ENCODE measurements at regions not wholly inside any gene's neighbourhood (a gene's known extent, or its start where the extent isn't known, plus 50 kb on each side); places are given as distances from the start of the nearest gene placed in this dataset.

DNA sequence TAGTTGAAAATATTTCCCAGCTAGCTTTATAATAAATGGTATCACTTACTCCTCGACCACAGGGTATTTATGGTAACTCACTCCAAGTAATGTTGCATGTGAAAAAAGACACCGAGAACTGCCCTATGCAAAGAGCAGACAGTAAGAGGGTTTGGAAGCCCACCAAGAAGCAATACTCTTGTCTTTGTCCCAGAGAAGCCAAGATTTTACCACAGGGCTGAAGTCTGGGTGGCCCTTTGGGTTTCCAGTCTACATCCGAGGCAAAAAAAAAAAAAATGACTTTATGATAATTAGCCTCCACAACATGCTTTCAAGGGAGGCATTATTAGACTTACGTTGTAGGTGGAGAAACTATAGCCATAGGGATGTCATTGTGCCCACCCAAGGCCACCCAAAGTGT lies 83.6 kb downstream of the CCDC34 start:
- no peak for DNase-seq
- TF ChIP-seq, protein P1, sequence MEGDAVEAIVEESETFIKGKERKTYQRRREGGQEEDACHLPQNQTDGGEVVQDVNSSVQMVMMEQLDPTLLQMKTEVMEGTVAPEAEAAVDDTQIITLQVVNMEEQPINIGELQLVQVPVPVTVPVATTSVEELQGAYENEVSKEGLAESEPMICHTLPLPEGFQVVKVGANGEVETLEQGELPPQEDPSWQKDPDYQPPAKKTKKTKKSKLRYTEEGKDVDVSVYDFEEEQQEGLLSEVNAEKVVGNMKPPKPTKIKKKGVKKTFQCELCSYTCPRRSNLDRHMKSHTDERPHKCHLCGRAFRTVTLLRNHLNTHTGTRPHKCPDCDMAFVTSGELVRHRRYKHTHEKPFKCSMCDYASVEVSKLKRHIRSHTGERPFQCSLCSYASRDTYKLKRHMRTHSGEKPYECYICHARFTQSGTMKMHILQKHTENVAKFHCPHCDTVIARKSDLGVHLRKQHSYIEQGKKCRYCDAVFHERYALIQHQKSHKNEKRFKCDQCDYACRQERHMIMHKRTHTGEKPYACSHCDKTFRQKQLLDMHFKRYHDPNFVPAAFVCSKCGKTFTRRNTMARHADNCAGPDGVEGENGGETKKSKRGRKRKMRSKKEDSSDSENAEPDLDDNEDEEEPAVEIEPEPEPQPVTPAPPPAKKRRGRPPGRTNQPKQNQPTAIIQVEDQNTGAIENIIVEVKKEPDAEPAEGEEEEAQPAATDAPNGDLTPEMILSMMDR (IDR thresholded peaks at IDR 0.05) = no peak
- no peak for TF ChIP-seq EP300 (IDR thresholded peaks at IDR 0.05; ENCODE audit: borderline replicate concordance in 1 of 2, low read depth in 1 of 2, low read length in 1 of 2)
- TF ChIP-seq, protein P2, sequence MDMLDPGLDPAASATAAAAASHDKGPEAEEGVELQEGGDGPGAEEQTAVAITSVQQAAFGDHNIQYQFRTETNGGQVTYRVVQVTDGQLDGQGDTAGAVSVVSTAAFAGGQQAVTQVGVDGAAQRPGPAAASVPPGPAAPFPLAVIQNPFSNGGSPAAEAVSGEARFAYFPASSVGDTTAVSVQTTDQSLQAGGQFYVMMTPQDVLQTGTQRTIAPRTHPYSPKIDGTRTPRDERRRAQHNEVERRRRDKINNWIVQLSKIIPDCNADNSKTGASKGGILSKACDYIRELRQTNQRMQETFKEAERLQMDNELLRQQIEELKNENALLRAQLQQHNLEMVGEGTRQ (IDR thresholded peaks at IDR 0.05; ENCODE audit: borderline replicate concordance, low read depth, low read length) = no peak
- TF ChIP-seq SIN3A (IDR thresholded peaks at IDR 0.05; ENCODE audit: borderline replicate concordance, low read depth, low read length) = no peak
- TF ChIP-seq RCOR1 (IDR thresholded peaks at IDR 0.05; ENCODE audit: low read length) = no peak
- TF ChIP-seq, protein P3, sequence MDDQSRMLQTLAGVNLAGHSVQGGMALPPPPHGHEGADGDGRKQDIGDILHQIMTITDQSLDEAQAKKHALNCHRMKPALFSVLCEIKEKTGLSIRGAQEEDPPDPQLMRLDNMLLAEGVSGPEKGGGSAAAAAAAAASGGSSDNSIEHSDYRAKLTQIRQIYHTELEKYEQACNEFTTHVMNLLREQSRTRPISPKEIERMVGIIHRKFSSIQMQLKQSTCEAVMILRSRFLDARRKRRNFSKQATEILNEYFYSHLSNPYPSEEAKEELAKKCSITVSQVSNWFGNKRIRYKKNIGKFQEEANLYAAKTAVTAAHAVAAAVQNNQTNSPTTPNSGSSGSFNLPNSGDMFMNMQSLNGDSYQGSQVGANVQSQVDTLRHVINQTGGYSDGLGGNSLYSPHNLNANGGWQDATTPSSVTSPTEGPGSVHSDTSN (IDR thresholded peaks at IDR 0.05) = no peak
- no peak for TF ChIP-seq TAF1 (IDR thresholded peaks at IDR 0.05; ENCODE audit: borderline replicate concordance, low read depth, low read length)
- no peak for TF ChIP-seq GABPA (IDR thresholded peaks at IDR 0.05; ENCODE audit: low read depth)
- TF ChIP-seq EZH2phosphoT487 (IDR thresholded peaks at IDR 0.05; ENCODE audit: borderline replicate concordance, low read depth) = no peak
- TF ChIP-seq TEAD4 (IDR thresholded peaks at IDR 0.05; ENCODE audit: borderline replicate concordance, insufficient read depth) = no peak
- Histone ChIP-seq H3F3A (replicated peaks; ENCODE audit: insufficient read depth) (peaks cover 17% of the 10 kb centered on the region), H3K9ac (no peak overlapping the region), H3K9me2 (no peaks in the 10 kb centered on the region), H4K20me1 (ENCODE audit: insufficient read depth) (no peaks in the 10 kb centered on the region), H3K27ac (ENCODE audit: low read depth in 2 of 2, low read length in 1 of 2) (no peak overlapping the region), H3K4me1 (ENCODE audit: control insufficient read depth in 1 of 2, insufficient read depth in 2 of 2, low read depth in 1 of 2, low read length in 1 of 2) (peaks cover 11 to 12% of the 10 kb centered on the region in 2 experiments; a peak in 3 of 4 replicates), H3K79me2 (ENCODE audit: insufficient read depth) (no peaks in the 10 kb centered on the region), H3K36me3 (replicated peaks in 1 of 2; ENCODE audit: control insufficient read depth in 1 of 2, insufficient read depth in 2 of 2, low read length in 1 of 2) (no peaks in the 10 kb centered on the region), H3K4me3 (ENCODE audit: low read depth in 2 of 2, low read length in 1 of 2) (no peak overlapping the region), H3K27me3 (ENCODE audit: insufficient read depth) (no peaks in the 10 kb centered on the region), H3K4me2 (no peak overlapping the region), H2AFZ (ENCODE audit: low read depth) (no peak overlapping the region), H3K9me3 (no peaks in the 10 kb centered on the region)
- 75% methylated on average over 4 of the region's 4 CpGs for WGBS (ENCODE audit: low lambda C conversion rate)
- ChIA-PET POLR2A (no interaction called here), CTCF (interaction anchor here (1.2 to 1.4 kb wide), 3 partner anchors 9 to 207 kb away, joined by 3 to 8 read pairs (median 3); no protein-coding TSS in a partner anchor)

DNA sequence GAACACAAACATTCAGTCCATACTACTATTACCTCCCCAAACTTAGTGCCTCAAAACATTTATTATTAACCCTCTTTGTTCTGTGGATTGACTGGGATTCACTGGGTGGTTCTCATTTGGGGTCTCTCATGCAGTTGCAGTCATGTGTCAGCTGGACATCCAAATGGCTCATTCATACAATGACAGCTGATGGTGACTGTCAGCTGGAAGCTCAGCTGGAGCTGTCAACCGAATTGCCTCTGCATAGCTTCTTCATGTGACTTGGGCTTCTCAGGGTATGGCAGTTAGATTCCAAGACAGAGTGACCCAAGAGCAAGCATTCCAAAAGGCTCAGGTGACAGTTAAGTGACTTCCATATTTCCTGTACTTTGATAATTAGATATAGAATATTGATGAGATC lies 85.2 kb downstream of the CCDC34 start:
- WGBS (ENCODE audit: low lambda C conversion rate) = 93% methylated on average over 1 of the region's 1 CpG
- H3F3A ChIP-seq (replicated peaks; ENCODE audit: insufficient read depth) = peaks cover 14% of the 10 kb centered on the region
- H3K9me3 ChIP-seq = no peaks in the 10 kb centered on the region
- H3K9me2 ChIP-seq = no peaks in the 10 kb centered on the region
- ChIA-PET CTCF (no interaction called here), POLR2A (no interaction called here)
- no peak overlapping the region for H3K4me3 ChIP-seq (ENCODE audit: low read depth in 2 of 2, low read length in 1 of 2)
- DNase-seq = no peak
- H3K27ac ChIP-seq (ENCODE audit: low read depth in 2 of 2, low read length in 1 of 2) = no peak overlapping the region
- H2AFZ ChIP-seq (ENCODE audit: low read depth) = no peak overlapping the region
- H3K4me1 ChIP-seq (ENCODE audit: control insufficient read depth in 1 of 2, insufficient read depth in 2 of 2, low read depth in 1 of 2, low read length in 1 of 2) = peaks cover 8 to 11% of the 10 kb centered on the region in 2 experiments; a peak in 3 of 4 replicates
- no peaks in the 10 kb centered on the region for H3K36me3 ChIP-seq (replicated peaks in 1 of 2; ENCODE audit: control insufficient read depth in 1 of 2, insufficient read depth in 2 of 2, low read length in 1 of 2)
- no peaks in the 10 kb centered on the region for H4K20me1 ChIP-seq (ENCODE audit: insufficient read depth)
- no peaks in the 10 kb centered on the region for H3K27me3 ChIP-seq (ENCODE audit: insufficient read depth)
- no peaks in the 10 kb centered on the region for H3K79me2 ChIP-seq (ENCODE audit: insufficient read depth)
- no peak overlapping the region for H3K4me2 ChIP-seq
- no peak overlapping the region for H3K9ac ChIP-seq
- TF ChIP-seq, protein P3 (IDR thresholded peaks at IDR 0.05) = no peak
- no peak for TF ChIP-seq POLR2AphosphoS5 (IDR thresholded peaks at IDR 0.05; ENCODE audit: low read depth, low read length)
- TF ChIP-seq, protein P4, sequence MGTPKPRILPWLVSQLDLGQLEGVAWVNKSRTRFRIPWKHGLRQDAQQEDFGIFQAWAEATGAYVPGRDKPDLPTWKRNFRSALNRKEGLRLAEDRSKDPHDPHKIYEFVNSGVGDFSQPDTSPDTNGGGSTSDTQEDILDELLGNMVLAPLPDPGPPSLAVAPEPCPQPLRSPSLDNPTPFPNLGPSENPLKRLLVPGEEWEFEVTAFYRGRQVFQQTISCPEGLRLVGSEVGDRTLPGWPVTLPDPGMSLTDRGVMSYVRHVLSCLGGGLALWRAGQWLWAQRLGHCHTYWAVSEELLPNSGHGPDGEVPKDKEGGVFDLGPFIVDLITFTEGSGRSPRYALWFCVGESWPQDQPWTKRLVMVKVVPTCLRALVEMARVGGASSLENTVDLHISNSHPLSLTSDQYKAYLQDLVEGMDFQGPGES (IDR thresholded peaks at IDR 0.05; ENCODE audit: low read depth, low read length) = no peak
- TF ChIP-seq TEAD4 (IDR thresholded peaks at IDR 0.05; ENCODE audit: borderline replicate concordance, insufficient read depth) = no peak
- TF ChIP-seq, protein P5, sequence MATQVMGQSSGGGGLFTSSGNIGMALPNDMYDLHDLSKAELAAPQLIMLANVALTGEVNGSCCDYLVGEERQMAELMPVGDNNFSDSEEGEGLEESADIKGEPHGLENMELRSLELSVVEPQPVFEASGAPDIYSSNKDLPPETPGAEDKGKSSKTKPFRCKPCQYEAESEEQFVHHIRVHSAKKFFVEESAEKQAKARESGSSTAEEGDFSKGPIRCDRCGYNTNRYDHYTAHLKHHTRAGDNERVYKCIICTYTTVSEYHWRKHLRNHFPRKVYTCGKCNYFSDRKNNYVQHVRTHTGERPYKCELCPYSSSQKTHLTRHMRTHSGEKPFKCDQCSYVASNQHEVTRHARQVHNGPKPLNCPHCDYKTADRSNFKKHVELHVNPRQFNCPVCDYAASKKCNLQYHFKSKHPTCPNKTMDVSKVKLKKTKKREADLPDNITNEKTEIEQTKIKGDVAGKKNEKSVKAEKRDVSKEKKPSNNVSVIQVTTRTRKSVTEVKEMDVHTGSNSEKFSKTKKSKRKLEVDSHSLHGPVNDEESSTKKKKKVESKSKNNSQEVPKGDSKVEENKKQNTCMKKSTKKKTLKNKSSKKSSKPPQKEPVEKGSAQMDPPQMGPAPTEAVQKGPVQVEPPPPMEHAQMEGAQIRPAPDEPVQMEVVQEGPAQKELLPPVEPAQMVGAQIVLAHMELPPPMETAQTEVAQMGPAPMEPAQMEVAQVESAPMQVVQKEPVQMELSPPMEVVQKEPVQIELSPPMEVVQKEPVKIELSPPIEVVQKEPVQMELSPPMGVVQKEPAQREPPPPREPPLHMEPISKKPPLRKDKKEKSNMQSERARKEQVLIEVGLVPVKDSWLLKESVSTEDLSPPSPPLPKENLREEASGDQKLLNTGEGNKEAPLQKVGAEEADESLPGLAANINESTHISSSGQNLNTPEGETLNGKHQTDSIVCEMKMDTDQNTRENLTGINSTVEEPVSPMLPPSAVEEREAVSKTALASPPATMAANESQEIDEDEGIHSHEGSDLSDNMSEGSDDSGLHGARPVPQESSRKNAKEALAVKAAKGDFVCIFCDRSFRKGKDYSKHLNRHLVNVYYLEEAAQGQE (IDR thresholded peaks at IDR 0.05; ENCODE audit: low read depth, low read length) = no peak
- TF ChIP-seq TAF1 (IDR thresholded peaks at IDR 0.05; ENCODE audit: borderline replicate concordance, low read depth, low read length) = no peak
- TF ChIP-seq NFIC (IDR thresholded peaks at IDR 0.05; ENCODE audit: borderline replicate concordance) = no peak

Data from SK-N-SH (cell line).